Kidney epithelial cell (primary cell): ENCODE measurements at regions not wholly inside any gene's neighbourhood (a gene's known extent, or its start where the extent isn't known, plus 50 kb on each side); places are given as distances from the start of the nearest gene placed in this dataset.

Experiments
- DNase-seq: peaks from one replicate; pipeline ENCODE4 v3.0.0-alpha.2; 2010; ENCODE audit warnings: low read depth
- H3K27me3 ChIP-seq: 2 replicates; pipeline ENCODE4 v1.6.0; 2011; ENCODE audit warnings: low read length; ENCODE audit not compliant: control insufficient read depth, insufficient read depth
- H3K36me3 ChIP-seq: 2 replicates; pipeline ENCODE4 v1.5.1; 2011; ENCODE audit warnings: low read length; ENCODE audit not compliant: control insufficient read depth, insufficient read depth
- H3K4me3 ChIP-seq: 2 replicates; pipeline ENCODE4 v1.5.1; 2011; ENCODE audit warnings: low read depth, mild to moderate bottlenecking, control low read depth, low read length
- CTCF ChIP-seq: IDR thresholded peaks from 2 replicates; pipeline ENCODE4 v1.5.1; 2011; ENCODE audit warnings: mild to moderate bottlenecking, moderate library complexity, low read length, control low read depth, inconsistent platforms; ENCODE audit not compliant: insufficient read depth, poor library complexity, severe bottlenecking

GRCh38 chr18:27728659-27729058 lies 448.3 kb downstream of the CDH2 start:
- Histone ChIP-seq H3K4me3 (no peak overlapping the region), H3K27me3 (no peaks in the 10 kb centered on the region), H3K36me3 (no peaks in the 10 kb centered on the region)
- no peak for DNase-seq
- no peak for TF ChIP-seq CTCF

- Histone ChIP-seq H3K27me3 (no peaks in the 10 kb centered on the region), H3K36me3 (no peaks in the 10 kb centered on the region), H3K4me3 (no peak overlapping the region)
- DNase-seq = no peak
- no peak for TF ChIP-seq CTCF
Measured at GRCh38 chr18:27724362-27724761, 452.6 kb downstream of the CDH2 start.

GRCh38 chr18:27723168-27723567 lies 453.8 kb downstream of the CDH2 start:
- Histone ChIP-seq H3K27me3 (no peaks in the 10 kb centered on the region), H3K4me3 (no peak overlapping the region), H3K36me3 (no peaks in the 10 kb centered on the region)
- no peak for TF ChIP-seq CTCF
- no peak for DNase-seq

GRCh38 chr18:27719680-27720079 lies 457.2 kb downstream of the CDH2 start:
- Histone ChIP-seq H3K36me3 (no peaks in the 10 kb centered on the region), H3K4me3 (no peak overlapping the region), H3K27me3 (no peaks in the 10 kb centered on the region)
- no peak for DNase-seq
- no peak for TF ChIP-seq CTCF

GRCh38 chr18:27717816-27718215 lies 459.1 kb downstream of the CDH2 start:
- DNase-seq = no peak

More at GRCh38 chr18:27717816-27718215, 459.1 kb downstream of the CDH2 start:
- no peak for TF ChIP-seq CTCF
- Histone ChIP-seq H3K36me3 (no peaks in the 10 kb centered on the region), H3K27me3 (no peaks in the 10 kb centered on the region), H3K4me3 (no peak overlapping the region)
